GM10266 (cell line): ENCODE measurements at regions not wholly inside any gene's neighbourhood (a gene's known extent, or its start where the extent isn't known, plus 50 kb on each side); places are given as distances from the start of the nearest gene placed in this dataset.

Experiments used
- DNase-seq: peaks from one replicate; pipeline ENCODE4 v3.0.0; 2012; ENCODE audit errors: extremely low spot score
- CTCF ChIP-seq: IDR thresholded peaks from 2 replicates; pipeline ENCODE4 v1.5.1; 2012; ENCODE audit warnings: mild to moderate bottlenecking, low read depth; ENCODE audit not compliant: control insufficient read depth, insufficient read depth; ENCODE audit errors: missing control alignments

GRCh38 chr2:215606219-215606618 is 170.4 kb upstream of the FN1 start:
- no peak for TF ChIP-seq CTCF
- DNase-seq, result no peak

- no peak for DNase-seq
- TF ChIP-seq CTCF, result no peak
These were observed 169.3 kb upstream of the FN1 start for GRCh38 chr2:215605214-215605613.

DNA sequence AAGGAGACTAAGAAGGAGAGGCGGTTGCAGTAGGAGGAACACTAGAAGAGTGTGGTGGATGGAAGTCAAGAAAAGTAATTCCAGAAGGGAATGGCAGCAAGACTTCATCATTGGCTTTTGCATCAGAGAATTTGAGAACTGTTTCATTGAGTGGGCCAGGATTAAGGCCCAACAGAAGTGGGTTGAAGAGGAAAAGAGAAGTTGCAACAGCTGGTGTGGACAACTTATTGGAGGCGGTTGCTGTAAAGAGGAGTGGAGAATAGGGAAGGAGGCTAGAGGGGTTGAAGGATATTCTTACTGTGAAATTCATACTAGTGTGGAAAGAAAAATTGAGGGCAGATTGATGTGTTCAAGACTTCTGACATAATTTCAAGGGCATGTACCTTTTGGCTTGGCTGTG is 168.7 kb upstream of the FN1 start:
- TF ChIP-seq CTCF, result no peak
- no peak for DNase-seq

- no peak for TF ChIP-seq CTCF
- DNase-seq, result no peak
These were observed 167.6 kb upstream of the FN1 start for GRCh38 chr2:215603440-215603839.

GRCh38 chr2:215602997-215603396 is 167.1 kb upstream of the FN1 start:
- no peak for TF ChIP-seq CTCF
- no peak for DNase-seq

- no peak for DNase-seq
- TF ChIP-seq CTCF, result no peak
These were observed 166.3 kb upstream of the FN1 start for GRCh38 chr2:215601990-215602721.

DNA sequence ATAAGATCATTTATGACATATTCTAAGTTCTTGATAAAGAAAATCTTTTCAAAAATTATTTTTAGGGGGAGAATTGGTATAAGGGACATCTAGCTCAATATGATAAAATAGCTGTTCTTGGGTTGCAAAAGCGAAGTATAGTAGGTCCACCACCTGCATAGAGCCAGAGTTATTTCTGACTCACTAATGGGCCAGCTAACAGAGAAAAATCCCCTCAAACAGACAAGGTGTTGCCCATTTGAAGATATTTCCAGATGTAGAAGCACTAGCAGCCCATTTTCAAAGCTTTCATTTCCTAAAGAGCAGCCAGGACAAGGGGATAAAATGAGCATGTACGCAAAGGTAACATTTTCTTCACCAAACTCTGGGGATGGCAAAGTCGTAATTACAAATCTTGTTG is 165.7 kb upstream of the FN1 start:
- no peak for DNase-seq
- TF ChIP-seq CTCF, result no peak
